ENCODE measurements at regions not wholly inside any gene's neighbourhood (a gene's known extent, or its start where the extent isn't known, plus 50 kb on each side); places are given as distances from the start of the nearest gene placed in this dataset.

DNA sequence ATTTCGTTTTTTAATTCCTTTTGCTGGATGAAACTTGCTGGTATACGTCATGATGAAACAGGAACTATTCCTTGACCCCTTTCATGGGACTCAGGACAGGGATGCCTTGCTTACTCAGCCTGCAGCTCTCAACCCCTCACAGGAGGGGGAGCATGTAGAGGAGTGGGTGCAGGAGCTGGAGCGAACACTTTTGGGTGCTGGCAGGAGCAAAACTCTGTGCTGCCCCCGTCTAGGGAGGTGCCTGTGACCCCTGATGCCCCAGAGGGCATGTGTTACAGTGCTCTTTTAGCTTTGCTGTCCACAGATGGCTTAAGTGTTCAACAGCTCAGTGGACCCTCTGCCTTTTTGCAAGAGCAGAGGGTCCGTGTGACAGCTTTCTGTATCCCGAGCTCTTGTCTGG lies 56.8 kb upstream of the TEX13C start:
- TF ChIP-seq, protein P1, sequence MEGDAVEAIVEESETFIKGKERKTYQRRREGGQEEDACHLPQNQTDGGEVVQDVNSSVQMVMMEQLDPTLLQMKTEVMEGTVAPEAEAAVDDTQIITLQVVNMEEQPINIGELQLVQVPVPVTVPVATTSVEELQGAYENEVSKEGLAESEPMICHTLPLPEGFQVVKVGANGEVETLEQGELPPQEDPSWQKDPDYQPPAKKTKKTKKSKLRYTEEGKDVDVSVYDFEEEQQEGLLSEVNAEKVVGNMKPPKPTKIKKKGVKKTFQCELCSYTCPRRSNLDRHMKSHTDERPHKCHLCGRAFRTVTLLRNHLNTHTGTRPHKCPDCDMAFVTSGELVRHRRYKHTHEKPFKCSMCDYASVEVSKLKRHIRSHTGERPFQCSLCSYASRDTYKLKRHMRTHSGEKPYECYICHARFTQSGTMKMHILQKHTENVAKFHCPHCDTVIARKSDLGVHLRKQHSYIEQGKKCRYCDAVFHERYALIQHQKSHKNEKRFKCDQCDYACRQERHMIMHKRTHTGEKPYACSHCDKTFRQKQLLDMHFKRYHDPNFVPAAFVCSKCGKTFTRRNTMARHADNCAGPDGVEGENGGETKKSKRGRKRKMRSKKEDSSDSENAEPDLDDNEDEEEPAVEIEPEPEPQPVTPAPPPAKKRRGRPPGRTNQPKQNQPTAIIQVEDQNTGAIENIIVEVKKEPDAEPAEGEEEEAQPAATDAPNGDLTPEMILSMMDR (IDR thresholded peaks at IDR 0.05; ENCODE audit: control insufficient read depth, insufficient read depth, low read depth, low read length, missing control alignments) = no peak
- no peak for DNase-seq (ENCODE audit: low read depth)
- no peak overlapping the region for H3K4me3 ChIP-seq (ENCODE audit: control insufficient read depth, low read depth, low read length)

- TF ChIP-seq, protein P1 (IDR thresholded peaks at IDR 0.05; ENCODE audit: control insufficient read depth, insufficient read depth, low read depth, low read length, missing control alignments) = no peak
- H3K4me3 ChIP-seq (ENCODE audit: control insufficient read depth, low read depth, low read length) = no peak overlapping the region
- no peak for DNase-seq (ENCODE audit: low read depth)
These were observed 53.5 kb upstream of the TEX13C start for GRCh38 chrX:125266153-125266660.
